HG03558 (cell line): ENCODE measurements at regions not wholly inside any gene's neighbourhood (a gene's known extent, or its start where the extent isn't known, plus 50 kb on each side); places are given as distances from the start of the nearest gene placed in this dataset.

Source experiments
- ATAC-seq: cut with Tn5 transposase; IDR thresholded peaks from one replicate; pipeline ENCODE4 v1.9.1; 2021; ENCODE audit warnings: moderate number of reproducible peaks; ENCODE audit not compliant: unreplicated experiment; ENCODE audit errors: extremely low read depth

DNA sequence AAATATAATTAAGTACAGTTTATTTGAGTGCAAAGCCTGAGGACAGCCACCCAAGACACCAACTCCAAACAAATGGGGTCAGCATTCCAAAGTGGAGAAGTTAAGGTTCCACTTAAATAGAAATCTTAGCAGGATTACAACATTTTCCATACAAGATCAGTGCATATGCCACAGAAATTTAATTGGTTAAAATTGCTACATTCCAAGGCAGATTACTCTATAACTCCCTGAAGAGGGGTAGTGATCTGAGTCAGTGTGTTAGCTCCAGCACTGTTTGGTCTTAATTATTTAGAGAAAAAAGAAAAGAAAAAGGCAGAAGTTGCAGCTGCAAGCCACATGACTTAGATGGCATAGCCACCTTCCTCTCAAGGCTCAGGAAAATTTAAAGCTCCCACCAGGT, 297.5 kb downstream of the HHIPL2 start:
- no peak for ATAC-seq

GRCh38 chr1:222247811-222248310, 300.0 kb downstream of the HHIPL2 start:
- ATAC-seq = no peak

DNA sequence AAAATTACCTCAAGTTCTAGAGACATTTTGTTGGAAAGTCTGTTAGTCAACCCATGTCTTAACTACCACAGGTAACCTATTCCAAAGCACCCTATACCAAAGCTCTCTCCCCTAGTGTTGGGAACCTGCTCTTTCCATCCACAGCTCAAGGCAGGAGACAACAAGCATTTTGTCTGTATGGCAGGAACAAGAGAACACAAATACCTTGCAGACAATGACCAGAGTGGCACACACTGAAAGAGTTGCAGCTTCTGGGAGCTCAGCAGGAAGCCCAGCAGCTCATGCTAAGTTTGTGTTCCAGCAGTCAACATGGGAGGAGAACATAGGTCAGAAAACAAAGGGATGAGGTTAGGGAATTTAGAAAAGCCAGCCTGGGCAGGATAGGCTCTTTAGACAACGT, 300.8 kb downstream of the HHIPL2 start:
- no peak for ATAC-seq

DNA sequence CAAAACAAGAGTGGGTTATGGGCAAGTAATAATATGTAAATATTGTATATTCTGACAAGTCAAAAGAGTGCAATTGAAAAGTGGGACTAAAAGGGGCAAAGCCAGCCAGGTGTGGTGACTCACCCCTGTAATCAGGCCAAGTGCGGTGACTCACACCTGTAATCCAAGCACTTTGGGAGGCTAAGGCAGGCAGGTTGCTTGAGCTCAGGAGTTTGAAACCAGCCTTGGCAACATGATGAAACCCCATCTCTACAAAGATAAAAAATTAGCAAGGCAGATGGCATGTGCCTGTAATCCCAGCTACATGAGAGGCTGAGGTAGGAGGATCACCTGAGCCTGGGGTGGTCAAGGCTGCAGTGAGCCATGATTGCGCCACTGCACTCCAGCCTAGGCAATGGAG, 304.0 kb downstream of the HHIPL2 start:
- ATAC-seq = no peak

GRCh38 chr1:222242492-222242891, 305.4 kb downstream of the HHIPL2 start:
- no peak for ATAC-seq

GRCh38 chr1:222241410-222241809, 306.5 kb downstream of the HHIPL2 start:
- no peak for ATAC-seq

GRCh38 chr1:222240536-222241181, 307.2 kb downstream of the HHIPL2 start:
- no peak for ATAC-seq

DNA sequence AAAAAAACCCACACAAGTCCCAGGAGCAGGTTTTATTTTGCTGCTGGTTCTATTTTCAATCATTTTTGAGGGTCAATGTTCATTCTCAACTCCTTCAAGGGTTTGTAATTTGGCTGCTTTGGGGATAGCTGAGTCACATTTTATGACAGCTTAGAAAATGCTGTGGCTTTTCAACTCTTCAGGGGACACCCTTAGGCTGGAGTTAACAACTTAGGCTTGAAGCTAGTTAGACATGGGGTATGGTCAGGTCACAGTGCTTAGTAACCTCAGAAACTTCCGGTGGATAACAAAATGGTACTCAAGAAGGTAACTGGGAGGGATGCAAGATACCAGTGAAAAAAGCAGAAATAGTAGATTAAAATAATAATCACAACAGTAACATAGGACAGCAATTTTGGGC, 308.8 kb downstream of the HHIPL2 start:
- ATAC-seq = no peak

- ATAC-seq = no peak
Observed at GRCh38 chr1:222234351-222234750, 313.6 kb downstream of the HHIPL2 start.

- ATAC-seq = no peak
Observed at GRCh38 chr1:222233444-222234158, 314.3 kb downstream of the HHIPL2 start.

GRCh38 chr1:222232842-222233241, 315.1 kb downstream of the HHIPL2 start:
- ATAC-seq = no peak

DNA sequence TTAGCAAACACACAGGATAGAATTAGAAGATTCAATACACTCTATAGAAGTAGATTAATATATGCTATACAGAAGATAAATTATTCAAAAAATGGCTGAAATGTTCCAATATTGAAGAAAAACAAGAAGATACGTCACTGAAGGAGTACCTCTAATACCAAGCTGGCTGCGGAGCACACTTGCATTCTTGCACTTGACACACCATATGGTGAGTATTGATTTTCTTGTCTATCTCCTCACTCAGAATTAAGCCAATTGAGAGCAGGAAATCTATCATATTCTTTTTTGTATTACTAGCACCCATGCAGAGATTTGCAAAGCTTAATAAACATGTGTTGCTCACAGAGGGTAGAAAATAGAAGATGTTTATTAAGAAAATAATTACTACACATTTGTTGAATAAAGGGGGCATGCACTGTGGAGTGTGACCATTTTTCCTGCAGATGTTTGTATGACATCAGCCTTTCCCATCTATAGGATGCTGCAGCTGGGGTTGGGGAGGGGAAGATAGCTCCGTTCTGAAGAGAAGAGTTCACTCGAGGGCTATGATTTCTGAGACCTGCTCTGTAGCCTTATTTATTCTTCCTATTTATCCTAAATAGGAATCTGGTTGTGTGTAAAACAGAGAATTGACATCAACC, 318.1 kb downstream of the HHIPL2 start:
- ATAC-seq = no peak

DNA sequence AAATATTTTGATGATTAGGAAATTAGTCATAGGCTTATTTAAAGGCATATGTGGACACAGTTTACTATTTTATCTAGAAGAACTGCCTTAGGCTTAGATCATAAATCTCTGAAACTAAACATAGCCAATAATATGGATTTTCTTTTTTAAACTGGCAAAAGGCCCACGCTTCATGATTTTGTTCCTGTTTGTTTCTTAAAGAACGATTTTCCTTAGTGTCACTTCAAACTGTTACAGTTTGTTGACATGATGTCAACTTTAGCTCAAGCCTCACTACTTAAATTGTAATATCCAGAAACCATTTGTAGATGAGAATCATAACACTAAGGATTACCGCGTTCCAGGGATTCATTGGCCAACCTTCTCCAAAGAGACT, 322.6 kb downstream of the HHIPL2 start:
- no peak for ATAC-seq

DNA sequence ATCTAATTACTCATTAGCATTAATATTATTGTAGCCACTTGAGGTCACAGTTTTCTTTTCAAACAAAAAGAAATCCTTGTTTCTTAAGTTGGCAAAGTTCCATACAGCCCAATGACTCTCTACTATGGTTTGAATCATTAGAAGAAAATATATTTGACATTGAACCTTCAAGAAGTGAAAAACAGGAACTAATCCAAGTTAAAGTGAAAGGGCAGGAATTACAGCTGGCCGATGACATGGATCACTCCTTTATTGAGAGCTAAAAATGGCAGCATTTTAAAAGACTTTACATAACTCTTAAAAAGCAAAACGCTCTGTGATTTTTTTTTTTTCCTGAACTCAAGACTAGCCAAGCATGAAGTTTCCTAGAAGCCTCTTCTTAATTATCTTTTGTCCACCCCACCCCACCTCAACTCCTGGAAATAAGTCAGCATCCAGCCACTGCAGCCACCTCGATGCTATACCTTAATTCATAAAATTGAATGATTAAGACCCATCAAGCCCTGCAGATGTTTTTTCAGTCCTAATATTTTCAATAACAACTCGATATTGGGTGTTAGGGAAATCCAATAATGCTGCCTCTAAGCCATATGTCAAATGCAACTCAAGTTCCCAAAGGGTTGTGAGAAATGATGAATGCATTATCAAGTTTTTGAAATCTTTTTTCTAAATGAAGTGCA, 323.1 kb downstream of the HHIPL2 start:
- ATAC-seq = no peak

DNA sequence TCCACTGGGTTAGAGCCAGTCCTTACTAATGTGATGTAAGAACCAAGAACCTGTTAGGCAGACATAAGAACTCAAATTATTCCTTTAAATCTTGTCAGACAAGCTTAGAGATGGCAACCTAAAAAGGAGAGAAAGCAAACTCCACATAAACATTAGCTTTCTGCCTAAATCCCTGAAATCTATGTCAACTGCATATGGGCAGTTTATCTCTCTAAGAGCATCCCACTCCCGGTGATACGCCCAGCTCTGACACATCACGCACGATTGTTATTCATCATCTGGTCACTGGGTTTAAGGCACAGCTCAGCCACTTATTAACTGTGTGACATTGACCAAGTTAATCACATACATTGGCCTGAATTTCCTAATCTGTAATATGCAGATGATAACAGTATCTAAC, 323.7 kb downstream of the HHIPL2 start:
- no peak for ATAC-seq

DNA sequence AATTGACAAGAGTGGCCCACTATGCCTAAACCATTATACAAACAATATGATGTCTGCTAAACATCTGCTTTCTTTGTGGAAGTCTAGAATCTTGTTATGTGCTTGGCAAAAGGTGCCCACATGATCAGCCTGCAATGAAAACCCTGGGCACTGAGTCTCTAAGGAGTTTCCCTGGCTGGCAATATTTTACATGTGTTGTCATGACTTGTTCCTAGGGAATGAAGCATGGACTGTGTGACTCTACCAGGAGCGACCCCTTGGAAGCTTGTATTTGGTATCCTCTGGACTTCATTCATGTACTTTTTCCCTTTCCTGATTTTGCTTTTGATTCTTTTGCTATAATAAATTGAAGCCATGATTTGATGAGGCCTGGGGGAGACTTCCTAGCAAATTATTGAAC, 324.9 kb downstream of the HHIPL2 start:
- no peak for ATAC-seq

DNA sequence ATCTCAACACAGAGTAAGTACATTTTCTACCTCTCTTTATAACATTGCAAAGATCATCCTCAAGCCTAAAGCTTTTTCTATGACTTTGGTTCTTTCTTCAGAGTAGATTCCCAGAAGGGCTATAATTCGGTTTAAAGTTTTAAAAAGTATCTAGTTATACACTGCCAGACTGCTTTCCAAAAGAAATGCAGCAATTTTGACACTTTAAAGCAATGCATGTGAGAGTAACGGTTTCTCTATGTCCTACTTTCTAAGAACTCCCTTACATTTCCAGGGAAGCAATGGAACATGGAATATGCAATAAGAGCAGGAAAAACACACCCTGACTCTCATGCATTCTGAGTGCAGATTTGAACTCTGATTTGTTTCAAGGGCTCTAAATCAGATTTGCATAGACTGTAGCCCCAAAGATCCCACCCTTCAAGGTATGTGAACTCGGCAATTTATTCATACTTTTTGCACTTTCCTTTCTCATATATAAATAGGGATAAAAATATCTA, 331.6 kb downstream of the HHIPL2 start:
- ATAC-seq = no peak

DNA sequence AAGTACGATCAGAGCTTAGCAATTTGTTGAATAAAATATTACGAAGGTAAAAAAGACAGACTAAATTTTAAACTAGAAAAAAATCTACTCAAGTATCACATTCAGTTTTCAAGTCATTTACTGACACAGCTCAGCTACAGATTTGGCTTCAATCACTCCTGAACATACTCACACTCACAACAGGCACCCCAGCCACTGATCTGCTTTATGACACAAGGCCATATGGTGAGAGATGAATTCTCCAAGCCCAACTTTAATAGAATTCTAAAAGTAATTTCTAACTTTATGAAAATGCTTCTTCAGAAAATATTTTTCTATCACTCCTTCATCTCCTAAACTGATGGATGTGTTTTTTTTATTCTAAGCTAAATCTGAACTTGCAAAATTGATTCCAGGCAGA, 337.1 kb downstream of the HHIPL2 start:
- no peak for ATAC-seq

DNA sequence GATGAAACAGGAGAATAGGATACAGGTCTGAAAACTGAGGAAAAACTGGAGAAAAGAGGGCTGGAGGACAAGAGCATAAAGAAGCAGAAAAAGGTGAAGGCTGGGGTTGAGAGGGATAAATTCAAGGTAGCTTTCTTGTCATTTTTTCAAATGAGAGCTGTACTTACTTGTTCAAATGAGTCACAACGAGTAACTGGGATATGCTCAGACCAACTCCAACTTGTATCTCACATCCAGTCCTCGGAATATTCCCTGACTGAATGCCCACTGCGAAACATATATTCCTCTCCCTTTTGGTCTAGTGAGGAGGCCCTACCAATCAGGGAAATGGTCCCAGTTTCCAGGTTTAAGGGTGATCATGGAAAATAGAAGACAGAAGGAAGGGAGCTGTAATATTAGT, 343.4 kb downstream of the HHIPL2 start:
- no peak for ATAC-seq

GRCh38 chr1:222202831-222203230, 345.1 kb downstream of the HHIPL2 start:
- no peak for ATAC-seq

- no peak for ATAC-seq
Observed at GRCh38 chr1:222196736-222197135, 351.2 kb downstream of the HHIPL2 start.
